Adrenal gland (tissue), 5 donors: ENCODE measurements at regions not wholly inside any gene's neighbourhood (a gene's known extent, or its start where the extent isn't known, plus 50 kb on each side); places are given as distances from the start of the nearest gene placed in this dataset.

Experiments used
- POLR2A ChIP-seq, 2 donors: fragments of 450-650 bp; IDR thresholded peaks; one replicate each; pipeline ENCODE4 v1.6.1; 2017; ENCODE audit warnings: antibody characterized with exemption in 2 of 2, mild to moderate bottlenecking in 2 of 2, moderate library complexity in 1 of 2
- TF ChIP-seq, protein P1 (sequence below), 6 experiments: fragments of 450-650 bp in 4 of 6; fragments of 200-600 bp in 2 of 6; sonication (generic) in 1 of 6; IDR thresholded peaks; 1 replicate in 5 of 6; 2 replicates in 1 of 6; pipeline versions ENCODE4 v1.5.1 to v1.8.0; 2016 to 2021; ENCODE audit warnings: antibody characterized with exemption in 6 of 6, mild to moderate bottlenecking in 2 of 6, moderate library complexity in 1 of 6
- donor health status: DM: no; HTN: no; CAD: no.

DNA sequence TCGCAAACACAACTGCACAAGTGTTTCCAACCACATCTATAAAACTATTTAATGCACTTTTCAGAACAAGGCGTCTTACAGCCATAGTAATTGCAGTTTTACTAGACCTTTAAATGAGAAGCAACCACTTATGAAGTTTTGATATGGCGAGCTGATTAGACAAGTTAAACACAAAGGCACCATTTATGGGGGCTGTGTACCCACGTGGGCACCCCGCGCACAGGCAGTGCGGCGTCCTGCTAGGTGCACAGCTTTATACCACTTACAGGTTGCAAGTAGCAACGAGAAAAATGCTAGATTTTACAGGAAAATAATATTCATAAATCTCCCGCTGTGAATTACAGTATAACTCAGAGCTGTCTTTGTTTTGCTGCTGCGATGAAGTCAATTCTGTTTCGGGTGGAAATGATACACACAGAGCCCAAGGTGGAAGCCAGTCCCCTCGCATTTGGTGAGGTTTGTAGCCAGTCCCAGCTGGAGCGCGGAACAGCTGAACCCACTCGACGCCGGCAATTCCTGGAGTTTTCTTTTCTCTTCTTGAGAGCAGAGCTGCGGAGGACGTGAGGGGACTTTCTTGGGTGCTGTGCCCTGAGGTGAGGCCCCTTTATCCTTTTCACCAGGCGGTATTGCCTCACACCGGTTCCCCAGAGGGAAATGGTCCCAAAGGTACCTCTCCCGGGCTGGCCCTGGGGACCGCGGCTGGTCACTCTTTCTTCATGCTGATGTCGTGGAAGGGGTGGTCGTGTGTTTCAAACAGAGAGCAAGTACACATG is 76.7 kb downstream of the PTGR3 start:
- TF ChIP-seq, protein P1, sequence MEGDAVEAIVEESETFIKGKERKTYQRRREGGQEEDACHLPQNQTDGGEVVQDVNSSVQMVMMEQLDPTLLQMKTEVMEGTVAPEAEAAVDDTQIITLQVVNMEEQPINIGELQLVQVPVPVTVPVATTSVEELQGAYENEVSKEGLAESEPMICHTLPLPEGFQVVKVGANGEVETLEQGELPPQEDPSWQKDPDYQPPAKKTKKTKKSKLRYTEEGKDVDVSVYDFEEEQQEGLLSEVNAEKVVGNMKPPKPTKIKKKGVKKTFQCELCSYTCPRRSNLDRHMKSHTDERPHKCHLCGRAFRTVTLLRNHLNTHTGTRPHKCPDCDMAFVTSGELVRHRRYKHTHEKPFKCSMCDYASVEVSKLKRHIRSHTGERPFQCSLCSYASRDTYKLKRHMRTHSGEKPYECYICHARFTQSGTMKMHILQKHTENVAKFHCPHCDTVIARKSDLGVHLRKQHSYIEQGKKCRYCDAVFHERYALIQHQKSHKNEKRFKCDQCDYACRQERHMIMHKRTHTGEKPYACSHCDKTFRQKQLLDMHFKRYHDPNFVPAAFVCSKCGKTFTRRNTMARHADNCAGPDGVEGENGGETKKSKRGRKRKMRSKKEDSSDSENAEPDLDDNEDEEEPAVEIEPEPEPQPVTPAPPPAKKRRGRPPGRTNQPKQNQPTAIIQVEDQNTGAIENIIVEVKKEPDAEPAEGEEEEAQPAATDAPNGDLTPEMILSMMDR (IDR thresholded peaks at IDR 0.05) = no peak
- no peak for TF ChIP-seq POLR2A (IDR thresholded peaks at IDR 0.05)
